GM21619 (cell line): ENCODE measurements at regions not wholly inside any gene's neighbourhood (a gene's known extent, or its start where the extent isn't known, plus 50 kb on each side); places are given as distances from the start of the nearest gene placed in this dataset.
"Not testable (repeated sequence)": the region's sequence is repeated elsewhere in the genome, so short reads cannot be mapped to it uniquely, and the experiment has no call there.

Experiments
- ATAC-seq: cut with Tn5 transposase; IDR thresholded peaks from one replicate; pipeline ENCODE4 v1.9.1; 2021; ENCODE audit not compliant: unreplicated experiment

DNA sequence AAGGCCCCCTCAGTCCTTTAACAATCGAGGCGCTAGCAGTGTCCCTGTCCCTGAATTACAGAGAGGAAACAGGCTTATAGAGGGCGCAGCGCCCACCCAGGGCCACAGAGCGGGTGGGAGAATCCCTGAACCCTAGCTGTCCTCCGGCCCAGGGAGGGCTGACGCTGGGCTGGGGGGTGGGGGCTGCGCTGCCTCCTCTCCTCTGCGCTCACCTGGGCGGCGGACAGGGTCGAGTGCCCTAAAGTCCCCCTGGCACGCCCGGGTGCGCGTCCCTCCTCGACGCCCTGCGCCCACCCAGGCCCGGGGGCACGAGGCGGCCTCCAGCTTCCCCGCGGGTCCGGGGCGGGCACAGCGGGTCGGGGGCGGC lies 200.4 kb upstream of the N4BP1 start:
- ATAC-seq = no peak

DNA sequence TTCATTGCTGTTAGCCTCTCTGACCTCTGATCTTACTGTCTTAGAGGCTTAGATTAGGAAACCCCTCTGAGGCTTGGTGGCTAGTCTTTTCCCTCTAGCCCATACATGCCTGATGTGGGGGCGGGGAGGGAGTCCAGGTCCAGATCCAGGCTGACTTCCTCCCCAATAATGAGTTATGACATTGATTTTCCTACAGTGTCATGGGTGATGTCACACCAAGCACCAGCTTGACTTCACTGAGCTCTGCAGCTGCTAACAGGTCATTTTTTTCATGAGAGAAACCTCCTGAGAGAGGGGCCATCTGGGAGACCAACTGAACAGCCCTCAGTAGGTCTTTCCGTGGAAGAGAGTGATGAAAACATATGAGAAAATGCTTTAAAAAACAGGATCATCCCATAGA lies 180.2 kb upstream of the N4BP1 start:
- ATAC-seq = no peak

DNA sequence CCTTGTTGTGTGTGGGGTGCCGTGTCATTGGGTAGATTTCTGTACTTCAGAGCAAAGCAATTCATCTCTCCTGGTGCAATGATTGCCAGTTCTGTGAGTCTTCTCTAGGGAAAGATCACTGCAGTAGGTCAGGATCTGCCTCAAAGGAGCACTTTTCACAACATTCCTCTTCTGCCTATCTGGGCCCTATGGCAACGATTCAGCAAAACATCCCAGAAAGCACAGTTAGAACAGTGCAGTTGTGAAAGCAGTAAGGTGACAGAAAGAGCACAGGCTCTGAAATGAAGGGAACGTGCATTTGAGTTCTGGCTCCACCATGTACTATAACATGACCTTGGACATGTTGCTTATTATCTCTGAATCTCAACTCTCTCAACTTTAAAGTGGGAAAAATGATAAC lies 178.5 kb upstream of the N4BP1 start:
- ATAC-seq = no peak

DNA sequence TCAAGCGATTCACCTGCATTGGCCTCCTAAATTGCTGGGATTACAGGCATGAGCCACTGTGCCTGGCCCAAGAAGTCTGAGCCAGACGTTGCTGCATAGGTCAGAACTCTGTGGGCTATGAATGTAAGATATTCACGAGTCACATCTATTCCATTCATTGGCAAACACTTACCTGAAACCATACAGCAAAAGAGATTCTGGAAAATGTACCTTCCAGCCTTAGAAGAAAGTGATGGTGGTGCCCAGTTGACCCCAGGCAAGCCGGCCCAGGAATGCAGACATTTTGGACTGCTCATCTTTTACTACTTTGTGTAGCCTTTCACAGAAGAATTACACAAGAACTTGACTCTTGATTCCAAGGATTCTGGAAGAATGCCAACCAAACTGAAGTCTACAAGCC lies 135.6 kb upstream of the N4BP1 start:
- ATAC-seq = no peak

DNA sequence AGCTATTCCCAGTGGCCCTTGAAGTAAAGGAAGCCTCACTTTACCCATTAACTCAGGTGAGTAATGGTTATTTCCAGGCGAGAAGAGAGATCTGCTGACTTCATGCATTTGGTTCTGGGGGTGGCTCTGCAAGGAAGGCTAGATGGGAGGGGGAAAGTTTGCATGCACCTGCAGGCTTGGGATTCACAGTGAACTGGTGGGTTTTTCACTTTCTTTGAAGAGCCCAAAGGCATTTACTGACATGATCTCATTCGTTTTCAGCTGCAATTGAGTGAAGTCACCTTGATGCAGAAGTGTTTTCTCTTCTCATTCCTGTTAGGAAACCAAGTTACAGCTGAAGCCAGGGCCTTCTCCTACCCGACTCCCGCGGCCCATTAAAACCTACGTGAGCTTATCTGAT lies 131.0 kb upstream of the N4BP1 start:
- no peak for ATAC-seq

DNA sequence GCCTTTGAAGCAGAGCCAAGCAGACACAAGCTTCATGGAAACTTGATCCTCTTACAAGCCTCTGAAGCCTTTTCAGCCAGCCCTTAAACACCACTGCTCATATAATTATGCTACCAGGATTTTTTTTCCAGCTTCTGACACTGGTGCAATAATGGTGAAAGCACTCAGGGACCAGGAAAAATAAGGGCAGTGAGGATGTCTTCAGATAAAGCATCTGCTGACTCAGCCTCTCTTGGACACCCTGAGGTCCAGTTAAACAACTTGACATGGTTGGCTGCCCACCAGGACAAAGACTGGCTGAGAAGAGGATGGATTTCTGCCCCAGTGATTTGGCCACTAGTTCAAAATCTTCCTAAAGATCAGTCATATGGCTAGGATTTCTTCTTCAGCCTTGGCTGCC lies 124.2 kb upstream of the N4BP1 start:
- ATAC-seq = no peak

DNA sequence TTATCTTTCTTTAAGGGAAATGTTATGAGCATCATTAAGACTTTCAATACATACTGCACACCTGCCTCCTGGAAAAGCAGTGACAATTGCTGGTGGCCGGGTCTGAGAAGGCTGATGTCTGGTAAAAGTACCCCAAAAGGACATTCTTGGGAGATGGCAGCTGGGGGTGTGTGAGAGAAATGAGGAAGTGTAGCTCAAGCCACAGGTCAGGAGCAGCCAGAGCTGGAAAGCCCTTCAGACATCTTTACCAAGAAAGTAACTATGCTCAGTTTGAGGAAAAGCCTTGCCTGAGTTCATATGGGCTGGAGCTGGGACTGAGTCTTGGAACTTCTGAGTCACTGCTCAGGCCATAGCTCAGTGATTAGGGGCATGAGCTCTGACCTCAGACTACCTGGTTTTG lies 94.7 kb upstream of the N4BP1 start:
- ATAC-seq = no peak

DNA sequence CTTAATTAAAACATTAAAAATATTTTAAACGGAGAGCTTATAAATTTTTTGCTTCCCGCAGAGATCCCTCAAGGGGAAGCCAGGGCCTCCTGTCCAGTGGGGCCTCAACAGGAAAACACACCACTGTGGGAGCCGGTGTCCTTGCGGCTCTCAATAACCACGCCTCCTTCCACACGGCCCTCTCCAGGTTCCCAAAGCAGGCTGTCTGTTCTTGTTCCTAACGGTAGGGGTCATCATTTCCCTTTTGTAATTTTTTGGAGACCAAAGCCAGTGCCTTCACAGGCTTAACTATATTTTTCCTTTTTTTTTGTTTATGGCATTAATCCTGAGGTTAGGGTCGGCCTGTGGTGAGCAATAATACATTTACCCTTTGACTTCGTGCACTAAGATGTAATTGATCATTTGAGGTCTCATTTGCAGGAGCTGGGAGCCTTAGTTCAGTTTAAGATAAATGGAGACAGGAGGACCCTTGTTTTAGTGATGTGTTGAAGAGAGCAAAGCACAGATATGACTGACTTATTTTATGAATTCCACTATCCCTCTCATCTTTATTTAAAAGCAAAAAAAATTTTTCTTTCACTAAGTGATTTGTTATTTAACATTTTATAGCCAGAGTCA lies 77.5 kb upstream of the N4BP1 start:
- ATAC-seq = peak; percentile 95

DNA sequence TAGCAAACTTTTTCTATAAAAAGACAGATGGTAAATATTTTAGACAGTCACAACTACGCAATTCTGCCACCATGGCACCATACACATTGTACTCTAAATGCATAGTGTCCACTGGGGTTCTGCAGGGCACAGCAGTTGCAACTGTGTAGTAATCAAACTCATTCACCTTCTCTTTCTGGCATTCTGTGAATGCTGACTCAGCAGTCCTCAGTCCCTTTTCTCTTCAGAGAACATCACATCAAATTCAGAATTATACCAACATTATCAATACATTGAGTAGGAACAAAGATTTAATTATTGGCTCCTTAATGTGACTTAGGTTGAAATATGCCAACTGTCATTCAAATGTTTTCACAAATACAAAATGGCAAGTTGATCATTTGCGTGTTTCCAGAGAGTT lies 74.2 kb upstream of the N4BP1 start:
- ATAC-seq = no peak

DNA sequence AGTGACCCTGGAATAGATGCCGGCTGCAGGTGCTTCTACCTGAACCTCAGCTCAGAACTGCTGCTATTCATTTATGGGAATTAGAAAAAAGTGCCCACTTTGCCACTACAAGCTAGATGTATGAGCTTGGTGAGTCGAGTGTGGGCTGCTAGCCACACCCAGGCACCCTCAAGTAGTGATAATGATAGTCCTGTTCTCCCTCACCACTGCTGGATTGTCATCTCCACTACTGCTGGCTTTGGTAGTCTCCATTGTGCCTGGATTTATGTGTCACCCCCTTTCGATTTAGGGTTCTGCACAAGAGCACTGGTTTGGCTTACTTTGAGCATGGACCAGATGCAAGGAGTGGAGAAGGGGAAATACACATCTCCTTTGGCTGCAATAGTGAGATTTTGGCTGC lies 73.0 kb upstream of the N4BP1 start:
- ATAC-seq = no peak

DNA sequence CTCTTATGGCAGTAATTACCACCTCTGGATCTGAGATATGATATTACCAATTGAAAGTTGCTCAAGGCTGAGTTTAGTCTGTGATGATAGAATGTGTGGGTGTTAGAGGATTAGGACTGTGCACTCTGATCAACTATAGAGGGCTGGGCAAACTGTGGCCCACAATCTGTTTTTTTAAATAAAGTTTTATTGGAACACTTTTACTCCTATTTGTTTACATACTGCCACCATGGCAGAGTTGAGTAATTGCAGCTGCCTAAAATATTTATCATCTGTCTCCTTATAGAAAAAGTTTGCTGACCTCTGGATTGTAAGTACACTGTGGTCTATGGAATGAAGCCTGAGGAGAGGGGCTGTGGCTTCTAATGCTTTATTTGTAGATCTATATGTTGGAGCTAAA lies 71.5 kb upstream of the N4BP1 start:
- ATAC-seq = no peak

DNA sequence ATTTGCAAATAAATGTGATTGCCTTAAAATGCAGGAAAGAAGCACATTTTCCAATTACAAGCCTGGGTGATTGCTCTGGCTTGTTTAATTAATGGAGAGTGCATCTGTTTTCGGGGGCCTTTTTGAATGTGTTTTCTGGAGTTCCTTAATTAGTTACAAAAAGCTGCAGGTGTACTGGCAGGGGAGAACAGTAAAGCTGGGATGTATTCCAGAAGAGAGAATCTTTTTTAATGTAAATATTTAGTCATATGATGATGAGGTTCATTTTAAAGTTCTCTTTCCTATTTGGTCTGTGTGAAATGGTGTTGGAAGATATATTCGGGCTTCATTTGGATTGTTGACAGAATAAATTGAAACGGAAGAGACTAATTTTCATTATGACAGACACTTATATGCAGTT lies 70.9 kb upstream of the N4BP1 start:
- no peak for ATAC-seq

DNA sequence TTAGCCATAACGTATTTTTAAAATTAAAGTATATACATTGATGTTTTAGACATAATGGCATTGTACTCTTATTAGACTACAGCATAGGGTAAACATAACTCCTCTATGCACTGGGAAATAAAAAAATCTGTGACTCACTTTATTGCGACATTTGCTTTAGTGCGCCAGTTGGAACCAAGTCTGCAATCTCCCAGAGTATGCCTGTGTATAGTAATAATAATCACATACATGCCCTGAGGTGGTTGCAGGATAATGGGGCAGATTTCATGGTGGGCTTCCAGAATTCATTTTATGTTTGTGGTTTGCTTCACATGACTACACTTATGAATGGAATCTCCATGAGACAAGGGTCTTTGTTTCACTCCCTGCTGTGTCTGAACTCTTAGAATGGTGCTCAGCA lies 66.9 kb upstream of the N4BP1 start:
- no peak for ATAC-seq

DNA sequence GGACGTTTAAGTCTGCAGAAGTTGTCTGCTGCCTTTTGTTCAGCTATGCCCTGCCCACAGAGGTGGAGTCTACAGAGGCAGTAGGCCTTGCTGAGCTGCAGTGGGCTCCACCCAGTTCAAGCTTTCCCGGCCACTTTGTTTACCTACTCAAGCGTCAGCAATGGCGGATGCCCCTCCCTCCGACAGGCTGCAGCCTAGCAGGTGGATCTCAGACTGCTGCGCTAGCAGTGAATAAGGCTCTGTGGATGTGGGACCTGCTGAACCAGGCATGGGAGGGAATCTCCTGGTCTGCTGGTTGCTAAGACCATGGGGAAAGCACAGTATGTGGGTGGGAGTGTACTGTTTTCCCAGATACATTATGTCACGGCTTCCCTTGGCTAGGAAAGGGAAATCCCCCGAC lies 58.2 kb upstream of the N4BP1 start:
- ATAC-seq = not testable (repeated sequence)

DNA sequence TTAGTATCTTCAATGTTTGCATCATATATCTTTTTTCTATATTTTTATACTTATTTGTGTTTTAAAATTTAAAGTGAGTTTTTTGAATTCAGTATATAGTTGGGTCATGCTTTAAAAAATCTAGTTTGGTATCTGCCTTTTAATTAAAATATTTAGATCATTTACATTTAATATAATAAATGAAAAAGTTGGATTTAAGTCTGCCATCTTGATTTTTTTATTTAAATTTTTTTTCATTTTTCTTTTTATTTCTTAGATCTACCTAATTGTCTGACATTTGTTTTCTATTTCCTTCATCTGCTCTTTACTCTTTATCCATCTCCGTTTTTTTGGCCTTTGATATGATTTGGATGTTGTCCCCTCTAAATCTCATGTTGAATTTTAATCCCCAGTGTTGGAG lies 50.0 kb upstream of the N4BP1 start:
- no peak for ATAC-seq
